IMR-90 (cell line): ENCODE measurements at regions not wholly inside any gene's neighbourhood (a gene's known extent, or its start where the extent isn't known, plus 50 kb on each side); places are given as distances from the start of the nearest gene placed in this dataset.

Experiments
- ATAC-seq: fragments of 200-7000 bp; cut with Tn5 transposase; 2 replicates; pipeline ENCODE4 v1.9.1; 2020; ENCODE audit warnings: low read depth, mild to moderate bottlenecking, moderate library complexity
- BruUV-seq: library from RNA; stranded (reverse); fragments of 400-500 nt; replicated peaks from 2 replicates; lab custom pipeline; 2021; lab: Mats Ljungman, UMichigan
- CTCF ChIA-PET: fragments of 300-600 bp; formaldehyde crosslinking; extraction: SDS; loops from one replicate; lab custom pipeline; 2021; ENCODE audit warnings: antibody characterized with exemption; lab: Yijun Ruan, JAX
- POLR2A ChIA-PET: fragments of 300-600 bp; sonication (Branson Sonifier 250); formaldehyde crosslinking; loops from one replicate; lab custom pipeline; 2022; ENCODE audit warnings: antibody characterized with exemption; ENCODE audit not compliant: unreplicated experiment; lab: Charles Lee
- DNase-seq: peaks from one replicate; pipeline ENCODE4 v3.0.0; 2013
- H2AFZ ChIP-seq: replicated peaks from 2 replicates; pipeline ENCODE3; 2013; ENCODE audit warnings: low read length, mild to moderate bottlenecking; ENCODE audit not compliant: poor library complexity
- H2AK5ac ChIP-seq: 2 replicates; pipeline ENCODE4 v1.6.1; 2013; ENCODE audit warnings: low read depth, low read length, inconsistent platforms
- H2AK9ac ChIP-seq: replicated peaks from 2 replicates; pipeline ENCODE3; 2013; ENCODE audit warnings: mild to moderate bottlenecking, low read depth, low read length, moderate library complexity; ENCODE audit not compliant: poor library complexity
- H2BK120ac ChIP-seq: 2 replicates; pipeline ENCODE4 v1.6.1; 2013; ENCODE audit warnings: low read depth, low read length, inconsistent platforms
- H2BK15ac ChIP-seq: 3 replicates; pipeline ENCODE4 v1.6.1; 2013; ENCODE audit warnings: low read depth, low read length, inconsistent platforms
- H2BK20ac ChIP-seq: 2 replicates; pipeline ENCODE4 v1.6.1; 2013; ENCODE audit warnings: low read depth, mild to moderate bottlenecking, inconsistent platforms, low read length, moderate library complexity
- H2BK5ac ChIP-seq: 2 replicates; pipeline ENCODE4 v1.6.1; 2013; ENCODE audit warnings: mild to moderate bottlenecking, low read depth, low read length, inconsistent platforms; ENCODE audit not compliant: poor library complexity, severe bottlenecking
- H3K14ac ChIP-seq: replicated peaks from 2 replicates; pipeline ENCODE4 v1.6.1; 2013; ENCODE audit warnings: low read depth, low read length, inconsistent platforms
- H3K18ac ChIP-seq: 2 replicates; pipeline ENCODE4 v1.6.1; 2013; ENCODE audit warnings: low read depth, low read length, control low read depth
- H3K23ac ChIP-seq: 2 replicates; pipeline ENCODE4 v1.6.1; 2013; ENCODE audit warnings: low read depth, low read length, inconsistent platforms
- H3K27ac ChIP-seq: 2 replicates; pipeline ENCODE4 v1.5.1; 2013; ENCODE audit warnings: mild to moderate bottlenecking, control low read depth, low read length; ENCODE audit not compliant: insufficient read depth
- H3K27me3 ChIP-seq: 2 replicates; pipeline ENCODE4 v1.6.1; 2013; ENCODE audit warnings: low read length; ENCODE audit not compliant: control insufficient read depth, insufficient read depth
- H3K36me3 ChIP-seq: 2 replicates; pipeline ENCODE4 v1.6.1; 2013; ENCODE audit warnings: low read length, mixed read lengths; ENCODE audit not compliant: control insufficient read depth, insufficient read depth
- H3K4ac ChIP-seq: 2 replicates; pipeline ENCODE4 v1.6.1; 2013; ENCODE audit warnings: low read depth, low read length, inconsistent platforms
- H3K4me1 ChIP-seq: 2 replicates; pipeline ENCODE4 v1.6.1; 2013; ENCODE audit warnings: low read length, mixed read lengths; ENCODE audit not compliant: control insufficient read depth, insufficient read depth
- H3K4me2 ChIP-seq: 2 replicates; pipeline ENCODE4 v1.6.1; 2013; ENCODE audit warnings: low read depth, mild to moderate bottlenecking, control low read depth, low read length, moderate library complexity
- H3K4me3 ChIP-seq: 2 replicates; pipeline ENCODE4 v1.5.1; 2013; ENCODE audit warnings: low read depth, mild to moderate bottlenecking, control low read depth, low read length, moderate library complexity; ENCODE audit not compliant: insufficient read depth
- H3K56ac ChIP-seq: 2 replicates; pipeline ENCODE4 v1.6.1; 2013; ENCODE audit warnings: low read length, inconsistent platforms; ENCODE audit not compliant: insufficient read depth; ENCODE audit errors: extremely low read depth
- H3K79me1 ChIP-seq, 2 experiments: 2 replicates each; pipeline ENCODE4 v1.6.1; 2013; ENCODE audit warnings: low read length in 2 of 2, inconsistent platforms in 1 of 2, low read depth in 1 of 2
- H3K9ac ChIP-seq: 2 replicates; pipeline ENCODE4 v1.6.1; 2013; ENCODE audit warnings: low read depth, low read length, control low read depth
- H3K9me1 ChIP-seq: 2 replicates; pipeline ENCODE4 v1.6.1; 2013; ENCODE audit warnings: low read length, inconsistent platforms; ENCODE audit not compliant: insufficient read depth
- H3K9me3 ChIP-seq: 2 replicates; pipeline ENCODE4 v1.6.1; 2013; ENCODE audit warnings: low read length; ENCODE audit not compliant: control insufficient read depth, insufficient read depth
- H4K20me1 ChIP-seq: 2 replicates; pipeline ENCODE4 v1.6.1; 2013; ENCODE audit warnings: low read length, inconsistent platforms; ENCODE audit not compliant: insufficient read depth
- H4K5ac ChIP-seq: 2 replicates; pipeline ENCODE4 v1.6.1; 2013; ENCODE audit warnings: mild to moderate bottlenecking, low read depth, low read length, control low read depth
- H4K8ac ChIP-seq, 2 experiments: 2 replicates each; pipeline ENCODE4 v1.6.1; 2013; ENCODE audit warnings: low read depth in 2 of 2, low read length in 2 of 2, control low read depth in 1 of 2, inconsistent platforms in 1 of 2
- H4K91ac ChIP-seq: 2 replicates; pipeline ENCODE4 v1.6.1; 2013; ENCODE audit warnings: low read depth, low read length, inconsistent platforms; ENCODE audit not compliant: insufficient read depth
- CEBPB ChIP-seq: IDR thresholded peaks from 2 replicates; pipeline ENCODE4 v1.6.1; 2012; ENCODE audit warnings: low read depth, low read length, improper control_type of control experiment
- CHD1 ChIP-seq: IDR thresholded peaks from 2 replicates; pipeline ENCODE4 v1.6.1; 2012; ENCODE audit warnings: low read depth, low read length, improper control_type of control experiment
- FOS ChIP-seq: fragments of 150-350 bp; IDR thresholded peaks from 2 replicates; pipeline ENCODE4 v1.6.1; 2016; ENCODE audit warnings: low read depth, low read length
- MAFK ChIP-seq: IDR thresholded peaks from 2 replicates; pipeline ENCODE4 v1.6.1; 2012; ENCODE audit warnings: low read depth, low read length, improper control_type of control experiment
- MAZ ChIP-seq: IDR thresholded peaks from 2 replicates; pipeline ENCODE4 v1.6.1; 2012; ENCODE audit warnings: low read depth, mild to moderate bottlenecking, low read length, improper control_type of control experiment, moderate library complexity, borderline replicate concordance
- MXI1 ChIP-seq: IDR thresholded peaks from 2 replicates; pipeline ENCODE4 v1.6.1; 2012; ENCODE audit warnings: low read depth, mild to moderate bottlenecking, low read length, moderate library complexity, borderline replicate concordance
- POLR2A ChIP-seq: IDR thresholded peaks from 2 replicates; pipeline ENCODE4 v1.6.1; 2012; ENCODE audit warnings: mild to moderate bottlenecking, low read depth, low read length
- RCOR1 ChIP-seq: IDR thresholded peaks from 2 replicates; pipeline ENCODE4 v1.6.1; 2012; ENCODE audit warnings: mild to moderate bottlenecking, low read length, improper control_type of control experiment; ENCODE audit not compliant: insufficient replicate concordance
- RFX5 ChIP-seq: IDR thresholded peaks from 2 replicates; pipeline ENCODE4 v1.8.0; 2012; ENCODE audit warnings: low read depth, mild to moderate bottlenecking, low read length, moderate library complexity
- WGBS, 2 experiments: methylation state at CpG; one replicate each; pipeline versions ENCODE4 v1.1.5 to v1.1.7; 2013; ENCODE audit warnings: missing lambda C conversion rate in 2 of 2; ENCODE audit not compliant: insufficient read length in 1 of 2; ENCODE audit errors: extremely low coverage in 2 of 2; 5-methylcytosine and 5-hydroxymethylcytosine counted together
- dilution Hi-C: fragments of 300-500 bp; cut with HindIII; formaldehyde crosslinking; loops from one replicate; pipeline ENCODE4 v1.14.3; 2018; ENCODE audit warnings: low sequenced_read_pairs; ENCODE audit not compliant: unreplicated experiment
- in situ Hi-C: fragments of 300-500 bp; cut with MboI; formaldehyde crosslinking; loops from 3 replicates; pipeline ENCODE4 v1.14.3; 2019; ENCODE audit warnings: low sequenced_read_pairs, inconsistent platforms, mixed read lengths
- intact Hi-C: fragments of 100-400 bp; cut with micrococcal nuclease; formaldehyde crosslinking; loops from 2 replicates; pipeline ENCODE4 v1.10.0; 2022
- TF ChIP-seq, protein P1 (sequence below): conservative IDR thresholded peaks from 2 replicates; pipeline ENCODE4 v1.5.1; 2012; ENCODE audit warnings: mild to moderate bottlenecking, low read depth, low read length, improper control_type of control experiment

DNA sequence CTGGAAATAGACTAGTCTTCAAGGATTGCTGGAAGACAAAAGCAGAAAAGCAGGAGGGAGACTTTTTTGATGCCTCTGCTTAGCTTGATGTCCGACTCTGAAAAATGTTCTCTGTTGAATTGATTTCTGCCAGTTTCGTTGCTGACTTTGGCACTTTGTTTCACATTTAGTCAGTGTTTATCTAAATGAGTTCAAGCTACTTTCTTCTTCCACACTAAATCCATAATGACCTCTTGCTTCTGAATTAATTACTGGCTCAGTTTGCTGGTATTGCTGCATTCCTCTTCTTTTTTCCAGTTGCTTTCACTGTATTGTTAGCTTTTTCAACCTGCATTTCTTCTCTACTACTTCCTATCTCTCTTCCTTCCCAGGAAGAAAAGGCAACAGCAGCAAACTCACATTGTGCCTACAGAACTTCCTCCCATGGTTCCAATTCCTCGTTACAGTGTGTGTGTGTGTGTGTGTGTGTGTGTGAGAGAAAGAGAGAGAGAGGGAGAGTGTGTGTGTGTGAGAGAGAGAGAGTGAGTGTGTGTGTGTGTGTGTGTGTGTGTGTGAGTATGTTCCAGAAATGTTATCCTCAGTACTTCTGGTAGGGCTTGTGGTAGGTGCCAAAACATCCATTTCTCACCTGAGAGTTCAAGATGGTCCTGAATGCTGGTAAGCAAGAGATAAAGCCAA is 234.8 kb downstream of the CSNK1G3 start:
- in situ Hi-C loops: no loop called here
- Histone ChIP-seq H4K8ac (no peak overlapping the region), H3K9me1 (no peaks in the 10 kb centered on the region), H3K36me3 (no peaks in the 10 kb centered on the region), H2BK15ac (no peak overlapping the region), H3K56ac (no peak overlapping the region), H2AFZ (no peak overlapping the region), H3K4ac (no peak overlapping the region), H3K27ac (no peak overlapping the region), H3K23ac (no peak overlapping the region), H3K9ac (no peak overlapping the region), H3K27me3 (no peaks in the 10 kb centered on the region), H3K9me3 (no peaks in the 10 kb centered on the region), H3K4me1 (no peaks in the 10 kb centered on the region), H4K91ac (no peak overlapping the region), H2AK9ac (no peak overlapping the region), H3K14ac (no peak overlapping the region; the same call in 1 of the 2 replicates), H3K79me1 (no peaks in the 10 kb centered on the region), H3K4me3 (no peak overlapping the region), H3K4me2 (no peak overlapping the region), H2BK120ac (no peak overlapping the region), H2BK20ac (no peak overlapping the region), H3K18ac (no peak overlapping the region), H2BK5ac (peak overlapping the region; percentile 11), H4K20me1 (no peaks in the 10 kb centered on the region), H2AK5ac (no peak overlapping the region), H4K5ac (no peak overlapping the region)
- WGBS, 2 experiments: no CpG with 5 or more reads among the region's 3 CpGs
- POLR2A ChIA-PET: interaction anchor here (0.6 kb wide), 1 partner anchor 10 kb away, joined by 3 read pairs; no protein-coding TSS in a partner anchor
- CTCF ChIA-PET: no interaction called here
- no TSS peak for BruUV-seq
- DNase-seq: no peak
- TF ChIP-seq MAZ (no peak), RCOR1 (no peak), MXI1 (no peak), POLR2A (no peak), RFX5 (no peak), MAFK (no peak), CHD1 (no peak), FOS (no peak), CEBPB (no peak)
- TF ChIP-seq, protein P1, sequence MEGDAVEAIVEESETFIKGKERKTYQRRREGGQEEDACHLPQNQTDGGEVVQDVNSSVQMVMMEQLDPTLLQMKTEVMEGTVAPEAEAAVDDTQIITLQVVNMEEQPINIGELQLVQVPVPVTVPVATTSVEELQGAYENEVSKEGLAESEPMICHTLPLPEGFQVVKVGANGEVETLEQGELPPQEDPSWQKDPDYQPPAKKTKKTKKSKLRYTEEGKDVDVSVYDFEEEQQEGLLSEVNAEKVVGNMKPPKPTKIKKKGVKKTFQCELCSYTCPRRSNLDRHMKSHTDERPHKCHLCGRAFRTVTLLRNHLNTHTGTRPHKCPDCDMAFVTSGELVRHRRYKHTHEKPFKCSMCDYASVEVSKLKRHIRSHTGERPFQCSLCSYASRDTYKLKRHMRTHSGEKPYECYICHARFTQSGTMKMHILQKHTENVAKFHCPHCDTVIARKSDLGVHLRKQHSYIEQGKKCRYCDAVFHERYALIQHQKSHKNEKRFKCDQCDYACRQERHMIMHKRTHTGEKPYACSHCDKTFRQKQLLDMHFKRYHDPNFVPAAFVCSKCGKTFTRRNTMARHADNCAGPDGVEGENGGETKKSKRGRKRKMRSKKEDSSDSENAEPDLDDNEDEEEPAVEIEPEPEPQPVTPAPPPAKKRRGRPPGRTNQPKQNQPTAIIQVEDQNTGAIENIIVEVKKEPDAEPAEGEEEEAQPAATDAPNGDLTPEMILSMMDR: no peak
- intact Hi-C loops: no loop called here
- ATAC-seq: no peak
- dilution Hi-C loops: no loop called here
